ENCODE measurements at regions not wholly inside any gene's neighbourhood (a gene's known extent, or its start where the extent isn't known, plus 50 kb on each side); places are given as distances from the start of the nearest gene placed in this dataset.

- TF ChIP-seq CTCF (conservative IDR thresholded peaks at IDR 0.05 in 1 of 2, IDR thresholded peaks at IDR 0.05 in 1 of 2; ENCODE audit: low read depth in 1 of 2, low read length in 2 of 2) (no peak), EZH2 (IDR thresholded peaks at IDR 0.05; ENCODE audit: low read length, missing control alignments) (no peak)
Observed at GRCh38 chr4:23312686-23313085, 577.2 kb downstream of the PPARGC1A start.

All from fibroblast of lung (primary cell).